Activated effector memory CD4-positive, alpha-beta T cell treated with anti-CD3 and anti-CD28 coated beads, Interleukin-2, amount 50 U/mL, for 16 hours (primary cell): ENCODE measurements at regions not wholly inside any gene's neighbourhood (a gene's known extent, or its start where the extent isn't known, plus 50 kb on each side); places are given as distances from the start of the nearest gene placed in this dataset.
"Not testable (repeated sequence)": the region's sequence is repeated elsewhere in the genome, so short reads cannot be mapped to it uniquely, and the experiment has no call there.

Source experiments
- DNase-seq: peaks from one replicate; pipeline ENCODE4 v3.0.0-alpha.2; 2020

DNA sequence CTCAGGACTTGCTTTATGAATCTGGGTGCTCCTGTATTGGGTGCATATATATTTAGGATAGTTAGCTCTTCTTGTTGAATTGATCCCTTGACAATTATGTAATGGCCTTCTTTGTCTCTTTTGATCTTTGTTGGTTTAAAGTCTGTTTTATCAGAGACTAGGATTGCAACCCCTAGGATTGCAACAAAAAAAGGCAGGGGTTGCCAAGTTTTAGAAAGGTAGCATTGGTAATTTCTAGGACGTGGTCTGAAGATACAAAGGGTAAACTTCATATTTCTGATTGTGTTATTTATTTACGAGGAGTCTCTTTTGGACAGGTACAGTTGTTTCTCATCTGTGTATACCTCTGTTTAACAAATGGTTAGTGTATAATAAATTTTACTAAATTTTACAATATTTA is 433.7 kb downstream of the BTG1 start:
- DNase-seq, result not testable (repeated sequence)

DNA sequence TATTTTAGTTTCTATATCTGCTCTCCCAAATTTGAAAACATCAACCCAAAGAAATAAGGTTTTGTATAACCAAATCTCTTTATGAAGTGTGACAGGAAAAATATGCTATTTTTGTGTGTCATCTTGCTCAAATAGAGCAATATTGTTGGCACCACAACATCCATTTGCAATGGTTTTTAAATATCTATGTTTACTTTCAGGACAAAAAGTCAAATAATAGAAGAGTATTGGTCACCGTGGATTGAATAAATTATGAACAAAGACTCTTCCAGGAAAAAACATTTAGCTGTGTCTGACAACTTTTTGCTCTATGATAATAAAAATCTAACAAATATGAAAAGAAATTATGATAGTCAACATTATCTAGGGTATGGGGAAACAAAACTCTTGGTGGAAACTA is 439.2 kb downstream of the BTG1 start:
- DNase-seq, result no peak

DNA sequence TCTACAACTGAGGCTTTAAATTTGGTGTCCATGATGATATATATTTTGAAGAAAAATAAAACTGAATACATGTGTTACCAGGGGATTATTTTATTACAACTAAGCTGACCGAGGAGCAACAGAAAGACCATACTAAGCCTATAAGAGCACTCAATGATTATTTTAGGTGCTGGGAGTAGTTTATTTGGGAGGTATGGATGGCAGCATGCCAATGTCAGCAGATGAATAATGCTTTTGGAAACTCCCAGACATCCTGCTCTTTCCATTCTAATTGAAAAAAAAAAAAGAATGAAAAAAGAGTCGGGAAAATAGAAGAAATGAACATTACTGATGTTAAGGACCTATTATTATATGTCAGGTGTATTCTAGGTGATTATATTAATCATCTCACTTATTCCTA is 441.2 kb downstream of the BTG1 start:
- no peak for DNase-seq

DNA sequence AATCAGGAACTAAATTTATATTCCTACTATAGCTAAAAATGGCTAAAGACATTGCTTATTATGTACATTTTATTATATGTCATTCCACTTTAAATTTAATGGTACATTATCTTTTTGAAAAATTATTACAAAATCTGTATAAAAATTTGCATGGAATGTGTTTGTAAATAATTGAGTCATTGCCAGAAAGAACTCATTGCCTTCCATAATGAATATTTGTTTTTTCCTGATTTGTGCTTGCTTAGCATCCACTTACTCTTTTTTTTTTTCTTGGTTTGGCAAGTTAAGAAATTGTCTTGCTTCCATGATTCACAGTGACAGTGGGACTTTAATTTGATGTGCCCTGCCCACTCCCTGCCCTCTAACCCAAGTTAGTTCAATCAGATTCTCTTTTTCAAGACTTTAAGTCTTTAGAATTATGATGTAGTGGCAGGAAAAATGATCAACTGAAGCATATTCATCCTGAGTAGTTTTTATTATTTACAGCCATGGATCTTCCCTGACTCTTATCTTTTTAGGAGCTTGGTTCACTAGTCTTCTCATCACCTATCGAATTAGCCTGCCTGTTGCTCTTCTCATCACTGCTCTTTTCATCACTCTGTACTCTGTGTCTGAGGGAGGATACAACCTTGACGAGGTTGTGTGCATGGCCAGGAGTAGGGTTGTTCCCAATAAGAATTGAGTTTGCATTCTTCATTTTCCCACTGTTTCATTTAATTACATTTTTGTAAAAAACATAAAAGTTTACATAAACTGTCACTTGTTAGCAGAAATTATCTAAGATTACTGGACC is 442.0 kb downstream of the BTG1 start:
- no peak for DNase-seq

DNA sequence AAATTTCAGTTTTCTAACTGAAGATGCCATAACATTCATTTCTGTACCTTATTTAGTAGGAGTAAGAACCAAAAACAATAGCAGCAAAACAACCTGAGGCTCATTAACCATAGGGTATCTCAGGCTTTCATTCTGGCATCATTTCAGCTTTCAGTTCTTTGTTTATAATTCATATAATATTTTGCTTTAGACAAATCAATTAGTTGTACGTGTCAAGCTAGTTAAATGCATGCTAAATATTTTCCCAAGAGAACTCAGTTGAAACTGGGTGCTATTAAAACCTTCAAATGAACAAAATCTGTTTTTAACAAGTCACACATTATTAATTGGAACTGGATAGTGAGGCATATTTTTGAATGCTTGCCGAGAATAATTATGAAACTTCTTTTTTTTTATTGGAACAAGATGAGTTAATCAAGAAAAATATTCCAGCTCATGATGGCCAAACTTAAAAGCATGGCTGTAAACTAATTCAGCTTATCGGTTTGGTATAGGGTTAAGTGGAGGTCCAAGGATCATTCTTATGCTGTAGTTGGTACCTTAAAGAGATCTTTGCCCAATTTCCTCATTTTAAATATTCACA is 442.7 kb downstream of the BTG1 start:
- no peak for DNase-seq

DNA sequence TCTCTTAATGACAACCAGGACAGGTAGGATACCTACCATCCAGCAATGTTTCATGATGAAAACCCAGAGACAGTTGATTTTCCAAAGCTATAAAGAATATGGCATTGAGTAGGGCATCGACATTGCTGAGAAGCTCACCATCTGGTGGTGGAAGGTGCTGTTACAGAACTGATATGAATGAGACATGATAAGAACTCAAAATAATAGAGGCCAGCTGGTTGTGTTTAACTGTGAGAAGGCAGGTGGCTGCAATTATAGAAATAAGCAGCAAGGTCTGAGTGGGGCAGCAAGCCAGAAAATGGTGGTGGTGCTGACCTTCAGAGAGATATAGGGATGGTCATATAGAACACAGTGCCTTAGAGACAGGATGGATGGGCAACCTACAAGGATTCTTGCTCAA is 449.7 kb downstream of the BTG1 start:
- no peak for DNase-seq

DNA sequence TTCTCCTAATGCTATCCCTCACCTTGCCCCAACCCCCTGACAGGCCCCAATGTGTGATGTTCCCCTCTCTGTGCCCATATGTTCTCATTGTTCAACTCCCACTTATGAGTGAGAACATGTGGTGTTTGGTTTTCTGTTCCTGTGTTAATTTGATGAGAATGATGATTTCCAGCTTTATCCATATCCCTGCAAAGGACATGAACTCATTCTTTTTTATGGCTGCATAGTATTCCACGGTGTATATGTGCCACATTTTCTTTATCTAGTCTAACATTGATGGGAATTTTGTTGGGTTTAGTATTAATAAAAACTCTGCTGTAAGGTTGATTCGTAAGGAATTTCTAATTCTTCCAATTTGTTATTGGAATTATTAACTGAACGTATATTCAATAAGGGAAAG is 450.2 kb downstream of the BTG1 start:
- DNase-seq, result not testable (repeated sequence)

DNA sequence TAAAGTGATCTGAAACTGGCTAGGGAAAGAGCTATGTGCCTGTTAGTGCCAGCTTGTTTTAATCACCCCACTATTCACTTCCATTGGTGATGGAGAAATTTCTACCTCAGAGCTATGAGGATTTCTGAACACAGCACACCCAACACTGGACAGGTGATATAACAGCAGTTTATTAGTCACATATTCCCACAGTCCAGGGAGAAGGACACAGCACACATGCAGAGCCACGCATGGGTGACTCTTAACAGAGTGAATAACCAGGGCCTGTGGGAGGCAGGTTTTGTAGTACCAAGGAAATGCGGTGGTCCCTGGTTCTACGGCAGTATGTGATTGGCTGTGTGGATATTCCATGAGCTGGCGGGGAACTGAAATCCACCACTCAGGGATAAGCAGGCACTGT is 455.1 kb downstream of the BTG1 start:
- no peak for DNase-seq

DNA sequence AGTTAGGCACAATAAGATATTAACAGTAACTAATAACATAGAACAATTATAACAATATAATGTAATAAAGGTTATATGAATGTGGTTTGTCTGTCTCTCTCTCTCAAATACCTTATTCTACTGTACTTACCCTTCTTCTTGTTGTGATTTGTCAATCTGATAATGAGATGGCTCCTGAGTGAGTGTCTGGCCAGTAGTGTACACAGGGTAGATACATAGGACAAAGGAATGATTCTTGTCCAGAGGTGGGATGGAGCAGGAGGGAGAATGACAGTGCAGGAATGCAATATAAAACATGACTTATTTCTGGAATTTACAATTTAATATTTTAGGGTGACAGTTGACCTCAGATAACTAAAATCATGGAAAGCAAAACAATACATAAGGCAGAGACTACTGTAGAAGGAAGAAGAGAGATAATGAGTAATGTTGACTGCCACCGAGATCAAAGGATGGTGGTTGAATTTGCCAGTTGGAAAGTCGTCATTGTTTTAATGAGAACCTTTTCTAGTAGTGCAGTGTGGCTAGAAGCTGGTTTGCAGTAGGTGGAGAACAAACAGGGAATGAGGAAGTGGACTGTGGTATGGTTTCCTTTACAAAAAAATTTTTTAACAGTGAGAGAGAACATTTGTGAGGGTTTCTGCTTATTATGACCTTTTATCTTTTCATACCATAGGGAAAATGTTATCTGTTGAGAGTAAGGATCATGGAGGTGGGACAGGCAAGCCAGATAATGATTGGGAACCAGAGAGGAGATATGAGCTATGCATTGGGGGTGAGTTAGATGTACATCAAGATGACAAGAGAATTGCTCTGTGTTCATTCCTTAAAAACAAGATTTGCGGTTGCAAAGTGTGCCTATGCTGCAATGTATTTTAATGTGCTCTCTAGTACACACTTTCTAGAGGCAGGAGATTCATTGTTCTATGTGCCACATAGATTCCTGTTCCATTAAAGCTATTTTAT is 458.3 kb downstream of the BTG1 start:
- DNase-seq, result no peak

DNA sequence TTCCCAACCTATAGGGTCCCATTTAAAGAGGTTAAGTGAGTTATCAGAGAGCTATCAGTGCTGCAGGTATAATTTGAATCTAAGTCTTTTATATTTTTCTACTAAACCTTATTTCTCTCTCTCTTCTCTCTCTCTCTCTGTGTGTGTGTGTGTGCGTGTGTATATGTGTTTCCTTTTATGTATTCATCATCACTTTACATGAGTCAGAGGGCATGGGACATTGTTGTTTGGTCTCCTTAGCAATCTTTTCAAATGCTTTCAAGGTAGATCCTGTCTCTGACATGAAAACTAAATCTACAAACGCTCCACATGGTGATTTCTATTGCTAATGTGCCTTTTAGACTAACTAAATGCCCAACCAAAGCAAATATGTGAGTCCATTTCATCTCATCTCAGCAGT is 459.7 kb downstream of the BTG1 start:
- DNase-seq, result no peak

DNA sequence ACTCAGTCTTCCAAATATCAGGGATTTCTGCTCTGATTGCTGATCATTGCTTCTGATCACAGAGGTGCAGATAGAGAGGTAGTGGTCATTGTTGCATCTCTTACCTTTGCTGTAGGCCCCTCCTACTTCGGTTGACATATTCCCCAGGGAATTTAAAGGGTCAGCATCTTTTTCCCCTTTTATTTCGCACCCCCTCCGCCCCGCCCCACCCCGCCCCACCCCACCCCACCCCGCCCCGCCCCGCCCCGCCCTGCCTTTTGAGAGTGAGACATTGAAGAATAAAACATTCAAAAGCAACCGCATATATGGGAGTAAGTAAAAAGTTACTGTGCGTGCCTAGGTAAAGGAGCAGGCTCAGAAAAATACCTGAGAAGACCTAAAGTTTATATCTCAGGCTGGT is 463.9 kb downstream of the BTG1 start:
- no peak for DNase-seq

DNA sequence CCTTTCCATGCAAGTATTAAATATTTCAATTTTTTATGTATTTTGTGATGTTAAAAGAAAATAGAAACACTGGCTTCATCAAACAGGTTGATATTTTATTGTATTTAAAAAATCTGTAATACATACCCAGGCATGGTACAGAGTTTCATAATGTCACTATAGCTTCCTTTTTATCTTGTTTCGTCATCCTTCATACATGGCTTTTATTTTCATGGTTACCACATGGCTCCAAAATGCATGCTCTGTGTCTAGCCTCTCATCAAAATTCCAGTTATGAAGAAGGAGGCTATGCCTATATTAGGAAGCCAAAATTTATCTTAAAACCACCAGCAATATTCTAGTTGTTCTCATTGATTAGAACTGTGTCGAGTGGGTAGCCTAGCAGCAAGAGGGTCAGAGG is 464.8 kb downstream of the BTG1 start:
- DNase-seq, result no peak

DNA sequence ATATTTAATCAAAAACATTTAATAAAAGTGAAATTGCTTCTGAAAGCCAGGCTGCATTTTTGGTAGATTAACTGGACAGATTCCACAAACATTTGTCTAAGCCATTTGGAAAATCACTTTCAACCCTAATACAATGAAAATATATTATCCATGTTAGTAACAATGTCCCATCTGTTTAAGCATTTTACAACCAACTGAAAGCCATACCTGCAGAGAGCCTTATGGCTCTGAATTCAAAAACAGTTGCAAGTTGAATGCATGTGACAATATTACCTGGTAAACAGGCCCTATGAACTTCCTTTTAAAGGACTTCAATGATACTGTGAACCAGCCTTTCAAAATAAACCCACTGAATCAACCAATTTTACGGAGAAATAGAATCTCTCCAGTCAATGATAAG is 468.1 kb downstream of the BTG1 start:
- DNase-seq, result no peak

DNA sequence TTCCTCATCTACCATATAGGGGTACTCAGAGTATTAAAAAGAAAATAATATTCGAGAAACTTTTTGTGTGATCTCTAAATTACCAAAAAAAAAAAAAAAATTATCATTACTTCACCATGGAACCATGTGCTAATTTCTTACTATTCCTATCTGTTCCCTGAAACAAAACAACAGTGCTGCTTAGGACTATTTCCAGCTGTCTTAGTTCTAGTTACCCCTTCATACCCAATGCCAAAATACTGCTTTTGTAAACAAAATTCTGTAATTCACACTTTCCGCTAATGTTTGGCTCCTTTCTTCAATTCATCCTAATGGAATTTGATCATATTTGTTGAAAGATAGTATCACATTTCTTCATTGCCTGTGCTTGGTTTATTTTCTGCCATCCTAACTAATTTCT is 470.2 kb downstream of the BTG1 start:
- DNase-seq, result no peak

DNA sequence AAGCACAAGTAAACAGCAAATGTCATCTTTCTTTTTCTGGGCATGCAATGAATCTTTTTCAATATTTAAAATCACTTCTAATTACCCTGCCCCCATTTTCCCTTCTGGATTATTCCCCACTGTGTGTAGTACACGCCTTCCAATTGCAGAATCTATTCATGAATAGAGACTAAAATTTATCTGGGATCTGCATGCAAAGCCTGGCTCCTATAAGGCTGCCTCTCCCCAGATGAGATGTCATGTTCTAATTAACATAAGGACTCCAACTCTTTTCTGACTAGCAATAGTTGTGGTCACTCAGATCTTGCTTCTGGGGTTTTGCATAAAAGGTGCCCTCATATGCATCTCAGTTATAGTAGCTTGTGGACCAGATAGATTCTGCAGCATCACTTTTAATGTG is 473.5 kb downstream of the BTG1 start:
- no peak for DNase-seq

DNA sequence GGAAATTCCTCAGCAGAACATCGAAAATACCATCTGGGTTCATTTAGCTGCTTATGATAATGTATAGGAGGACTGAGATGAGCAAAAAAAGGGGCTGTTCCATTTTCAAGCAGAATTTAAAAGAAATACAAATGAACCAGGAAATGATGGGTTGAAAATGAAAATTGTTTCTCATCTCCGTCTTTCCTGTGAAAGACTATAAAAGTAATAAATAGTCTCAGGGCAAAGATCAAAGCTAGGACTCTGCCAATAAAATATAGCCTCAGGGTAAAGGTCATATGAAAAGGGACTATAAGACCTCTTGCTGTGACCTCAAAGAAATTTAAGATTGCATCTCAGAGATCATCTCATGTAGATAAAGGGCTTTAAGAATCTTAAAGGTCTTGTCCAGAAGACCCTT is 478.0 kb downstream of the BTG1 start:
- DNase-seq, result no peak

DNA sequence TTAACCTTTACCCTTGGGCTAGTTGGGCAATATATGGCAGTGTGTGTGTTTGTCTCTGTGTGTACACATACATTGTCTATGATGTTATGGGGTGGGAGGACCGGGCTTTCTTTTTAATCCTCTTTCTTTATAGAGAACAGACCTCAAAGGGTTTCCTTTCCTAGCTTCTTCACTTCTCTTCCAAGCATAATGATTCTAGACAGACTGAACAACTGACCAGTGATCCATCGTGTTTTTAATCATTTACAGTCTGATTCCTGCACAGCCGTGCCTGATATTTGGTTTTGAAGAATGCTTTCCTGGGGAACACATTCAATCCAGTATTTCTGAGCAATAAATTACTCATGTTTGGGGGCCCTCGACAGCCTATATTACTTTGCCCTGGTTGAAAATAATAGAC is 481.1 kb upstream of the DCN start:
- DNase-seq, result no peak

DNA sequence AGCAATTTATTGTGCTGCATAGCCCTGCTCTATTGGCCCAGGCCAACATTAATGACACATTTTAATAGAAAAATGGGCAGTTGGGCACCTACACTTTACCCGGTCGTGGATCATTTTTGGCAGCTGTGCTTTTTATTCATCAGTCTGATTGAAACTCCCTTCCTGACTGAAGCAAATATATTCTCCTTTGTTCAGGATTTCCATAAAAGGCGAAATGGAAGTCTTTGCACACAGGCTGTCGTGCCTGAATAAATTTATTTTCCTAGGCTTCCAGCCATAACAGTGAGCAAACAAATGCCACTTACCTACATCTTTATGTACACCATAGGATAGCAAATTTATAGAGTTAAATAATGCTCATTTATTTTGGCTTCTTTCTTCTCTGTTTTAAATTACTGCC is 480.7 kb upstream of the DCN start:
- DNase-seq, result no peak

DNA sequence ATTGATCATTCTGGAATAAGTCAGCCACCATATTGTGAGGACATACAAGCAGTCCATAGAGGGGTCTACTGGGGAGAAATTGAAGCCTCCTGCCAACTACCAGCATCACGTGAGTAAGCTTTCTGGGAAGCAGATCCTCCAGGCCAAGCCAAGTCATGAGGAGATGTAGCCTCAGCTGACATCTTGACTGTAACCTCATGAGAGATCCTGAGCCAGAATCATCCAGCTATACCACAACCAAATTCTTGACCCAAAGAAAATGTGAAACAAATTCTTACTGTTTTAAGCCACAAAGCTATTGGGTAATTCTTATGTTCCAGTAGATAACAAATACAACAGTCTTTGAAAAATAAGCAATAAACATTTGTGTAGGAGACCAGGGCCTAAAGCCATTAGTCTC is 479.4 kb upstream of the DCN start:
- no peak for DNase-seq

DNA sequence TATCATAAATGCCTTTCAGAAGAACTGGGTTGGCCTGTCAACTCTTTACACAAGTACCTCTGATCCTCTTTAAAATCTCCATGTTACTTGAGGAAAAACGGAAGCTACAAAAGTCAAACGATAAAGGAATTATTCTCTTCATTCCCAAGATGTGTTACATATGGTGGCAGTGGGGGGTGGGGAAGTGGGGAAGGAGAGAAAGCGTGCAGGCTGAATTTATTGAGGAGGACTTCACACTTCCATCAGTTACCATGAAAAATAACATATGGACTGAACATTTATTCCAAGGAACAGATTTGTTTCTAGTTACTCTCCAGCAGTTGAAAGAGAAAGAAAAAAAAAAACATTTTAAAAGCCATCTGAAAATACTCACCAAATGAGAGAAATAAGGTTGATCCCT is 474.4 kb upstream of the DCN start:
- DNase-seq, result no peak

DNA sequence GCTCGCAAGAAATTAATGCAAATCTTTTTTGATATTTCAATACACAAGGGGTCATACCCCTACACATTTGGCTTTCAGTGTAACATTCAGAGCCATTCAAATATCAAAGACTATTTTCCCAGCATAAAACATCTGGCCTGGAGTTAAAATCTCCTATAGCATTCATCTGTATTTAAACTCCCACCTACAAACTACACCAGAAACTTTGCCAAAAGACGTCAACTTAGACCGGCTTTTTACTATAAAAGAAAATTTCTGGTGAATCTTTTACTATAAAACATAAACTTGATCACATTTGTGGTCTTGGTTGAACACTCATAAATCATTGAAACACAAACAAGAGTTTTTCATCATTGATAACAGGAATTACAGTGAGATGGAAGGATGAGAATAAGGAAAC is 473.3 kb upstream of the DCN start:
- DNase-seq, result no peak

DNA sequence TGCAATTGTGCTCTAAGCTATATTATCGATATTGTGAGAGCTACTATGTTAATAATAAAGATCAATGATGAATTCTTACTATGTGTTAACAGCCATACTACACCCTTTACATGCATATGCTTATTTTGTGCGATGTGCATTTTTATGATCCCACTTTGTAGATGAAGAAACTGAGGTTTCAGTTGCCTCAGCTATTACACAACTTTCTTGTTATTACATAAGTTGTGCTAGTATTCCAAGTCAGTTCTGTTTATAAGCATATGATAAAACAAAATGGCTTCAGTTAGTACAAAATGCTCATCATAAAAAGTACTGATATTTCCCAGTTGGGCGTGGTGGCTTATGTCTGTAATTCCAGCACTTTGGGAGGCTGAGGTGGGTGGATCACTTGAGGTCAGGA is 471.5 kb upstream of the DCN start:
- DNase-seq, result no peak

DNA sequence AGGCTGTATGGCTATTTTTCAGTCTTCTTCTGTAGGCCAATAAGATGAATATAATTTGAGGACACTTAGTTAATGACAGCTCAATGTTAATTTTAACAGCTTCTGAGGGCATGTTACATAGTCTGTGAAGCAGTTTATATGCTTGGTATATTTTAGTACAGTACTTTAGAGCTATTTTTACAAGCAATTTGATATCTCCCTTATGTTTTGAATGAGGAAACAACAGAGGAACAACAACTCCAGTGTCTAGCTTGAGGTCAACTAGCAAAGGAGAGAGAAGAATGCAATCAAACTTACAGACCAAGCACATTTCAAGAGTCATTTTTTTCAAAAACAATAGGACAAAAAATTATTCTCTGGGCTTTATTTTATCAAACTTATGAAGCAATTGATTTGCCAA is 469.1 kb upstream of the DCN start:
- no peak for DNase-seq

DNA sequence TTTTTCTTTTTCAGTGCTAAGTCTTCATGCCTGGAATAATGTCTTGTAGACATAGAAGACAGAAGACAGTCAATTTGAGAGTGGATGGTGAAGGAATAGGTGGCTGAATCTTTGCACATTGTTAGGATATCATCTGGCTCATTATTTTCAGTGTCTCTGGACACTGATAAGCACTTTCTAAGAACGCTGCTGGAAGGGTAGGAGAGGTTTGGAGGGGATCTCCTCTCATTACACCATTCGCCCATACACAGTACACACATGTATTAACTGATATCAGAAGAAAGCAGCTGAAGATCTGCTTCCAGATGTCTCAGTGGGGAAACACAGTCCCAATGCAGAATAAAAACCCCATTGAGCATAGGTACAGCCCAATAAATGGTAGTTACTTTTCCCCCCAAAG is 461.1 kb upstream of the DCN start:
- no peak for DNase-seq
